GM18909 (cell line): ENCODE measurements at regions not wholly inside any gene's neighbourhood (a gene's known extent, or its start where the extent isn't known, plus 50 kb on each side); places are given as distances from the start of the nearest gene placed in this dataset.
"Not testable (repeated sequence)": the region's sequence is repeated elsewhere in the genome, so short reads cannot be mapped to it uniquely, and the experiment has no call there.

ENCODE experiments used
- ATAC-seq: cut with Tn5 transposase; IDR thresholded peaks from one replicate; pipeline ENCODE4 v1.9.1; 2021; ENCODE audit warnings: mild to moderate bottlenecking; ENCODE audit not compliant: unreplicated experiment, poor library complexity

DNA sequence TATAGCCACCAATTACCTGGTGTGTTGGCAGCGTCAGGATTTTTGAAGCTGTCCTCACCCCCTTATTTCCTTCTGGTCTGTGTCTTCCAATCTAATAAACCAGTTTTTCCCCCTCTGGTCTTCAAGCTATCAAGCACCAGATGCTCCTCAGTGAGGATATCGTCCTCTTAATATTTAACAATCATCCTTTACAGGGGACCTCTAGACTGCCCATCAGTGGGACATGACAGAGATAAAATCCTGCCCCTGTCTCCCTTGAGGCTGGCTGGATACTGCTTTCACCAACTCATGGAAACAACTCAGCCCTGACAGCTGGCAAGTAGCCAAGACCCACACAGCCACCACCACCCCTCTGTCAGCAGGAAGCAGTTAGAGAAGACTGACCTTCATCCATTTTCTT, 421.0 kb upstream of the API5 start:
- no peak for ATAC-seq

DNA sequence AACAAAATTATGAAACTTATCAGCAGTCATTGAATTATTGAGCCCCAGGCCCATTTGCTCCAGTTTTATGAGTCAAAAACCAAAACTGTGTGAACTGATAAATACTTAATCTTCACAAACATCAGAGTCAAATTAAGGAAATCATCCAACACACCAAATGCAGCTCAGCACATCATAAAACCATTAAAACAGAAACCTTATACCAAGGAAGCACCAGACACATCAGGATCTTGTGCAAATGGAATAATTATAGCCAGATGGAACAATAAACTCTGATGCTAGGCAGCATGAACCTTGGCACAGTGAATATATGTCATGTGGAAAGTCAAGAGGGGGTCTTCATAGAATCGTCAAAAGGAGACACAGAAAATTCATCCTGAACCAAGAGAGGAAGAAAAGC, 410.7 kb upstream of the API5 start:
- no peak for ATAC-seq

DNA sequence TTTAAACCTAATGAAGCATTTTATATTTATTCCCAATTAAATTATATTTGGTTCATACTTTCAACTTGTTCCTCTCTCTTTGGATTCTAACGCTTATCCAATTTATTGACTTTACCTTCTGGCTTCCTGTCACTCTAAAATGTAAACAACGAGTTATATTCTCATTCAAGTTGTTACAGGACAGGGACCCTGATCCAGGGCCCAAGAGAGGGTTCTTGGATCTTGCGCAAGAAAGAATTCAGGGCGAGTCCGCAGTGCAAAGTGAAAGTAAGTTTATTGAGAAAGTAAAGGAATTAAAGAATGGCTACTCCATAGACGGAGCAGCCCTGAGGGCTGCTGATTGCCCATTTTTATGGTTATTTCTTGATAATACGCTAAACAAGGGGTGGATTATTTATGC, 405.6 kb upstream of the API5 start:
- no peak for ATAC-seq

DNA sequence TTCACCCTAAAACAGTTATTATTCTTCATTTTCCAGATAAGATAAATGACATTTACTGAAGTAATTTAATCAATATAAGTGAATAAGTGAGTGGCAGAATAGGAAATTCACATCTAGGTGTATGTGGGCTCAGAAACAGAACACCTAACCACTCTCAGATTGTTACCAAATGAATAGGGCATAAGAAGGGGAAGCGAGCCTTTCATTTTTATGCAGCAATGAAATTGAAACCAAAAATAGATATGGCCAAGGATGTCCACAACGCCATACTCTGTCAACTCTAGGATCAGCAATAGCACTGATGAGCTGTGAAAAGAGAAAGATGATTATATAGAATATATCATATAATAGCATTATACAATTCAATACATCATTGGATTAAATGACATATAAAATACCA, 398.1 kb upstream of the API5 start:
- ATAC-seq = no peak

DNA sequence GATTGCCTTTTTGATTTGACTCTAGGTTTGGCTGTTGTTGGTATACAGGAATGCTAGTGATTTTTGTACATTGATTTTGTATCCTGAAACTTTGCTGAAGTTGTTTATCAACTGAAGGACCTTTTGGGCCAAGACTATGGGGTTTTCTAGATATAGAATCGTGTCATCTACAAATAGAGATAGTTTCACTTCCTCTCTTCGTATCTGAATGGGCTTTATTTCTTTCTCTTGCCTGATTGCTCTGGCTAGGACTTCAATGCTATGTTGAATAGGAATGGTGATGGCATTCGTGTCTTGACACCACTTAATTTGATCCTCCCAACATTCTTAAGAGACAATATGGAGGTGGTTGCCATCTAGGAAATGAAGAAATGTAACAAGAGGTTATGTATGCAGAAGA, 388.1 kb upstream of the API5 start:
- no peak for ATAC-seq

DNA sequence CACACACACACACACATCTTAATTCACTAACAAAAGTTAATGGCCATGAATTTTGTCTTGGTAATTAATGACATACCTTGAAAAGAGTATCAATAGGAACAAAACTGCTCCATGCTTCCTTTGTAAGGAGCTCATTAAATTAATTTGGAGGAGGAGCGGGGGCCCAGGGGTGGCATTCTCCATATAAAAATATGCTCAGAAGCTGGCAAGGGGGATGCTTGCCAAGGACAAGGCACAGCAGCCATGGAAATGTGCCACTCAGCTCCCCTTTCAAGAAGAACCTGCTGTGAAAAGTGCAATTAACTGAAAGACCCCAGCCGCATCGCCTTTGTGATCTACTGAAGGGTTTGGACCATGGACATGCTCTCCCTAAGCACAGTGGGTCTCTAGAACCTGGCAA, 385.9 kb upstream of the API5 start:
- ATAC-seq = no peak

DNA sequence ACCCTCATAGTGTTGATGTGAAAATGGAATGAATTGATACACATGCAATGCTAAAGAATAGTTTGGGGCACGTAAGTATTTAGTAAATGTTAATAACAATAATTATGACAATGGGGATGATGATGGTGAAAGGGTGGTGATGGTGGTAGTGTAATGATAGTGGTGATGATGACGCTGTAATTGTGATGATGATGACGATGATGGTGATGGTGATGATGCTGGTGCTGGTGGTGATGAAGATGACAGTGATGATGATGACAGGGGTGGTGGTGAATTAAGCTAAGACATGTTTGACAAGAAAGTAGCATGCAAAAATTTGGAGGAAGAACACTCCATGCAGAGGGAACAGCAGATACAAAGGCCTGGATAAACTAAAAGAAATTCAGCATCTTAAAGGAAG, 364.4 kb upstream of the API5 start:
- ATAC-seq = no peak

DNA sequence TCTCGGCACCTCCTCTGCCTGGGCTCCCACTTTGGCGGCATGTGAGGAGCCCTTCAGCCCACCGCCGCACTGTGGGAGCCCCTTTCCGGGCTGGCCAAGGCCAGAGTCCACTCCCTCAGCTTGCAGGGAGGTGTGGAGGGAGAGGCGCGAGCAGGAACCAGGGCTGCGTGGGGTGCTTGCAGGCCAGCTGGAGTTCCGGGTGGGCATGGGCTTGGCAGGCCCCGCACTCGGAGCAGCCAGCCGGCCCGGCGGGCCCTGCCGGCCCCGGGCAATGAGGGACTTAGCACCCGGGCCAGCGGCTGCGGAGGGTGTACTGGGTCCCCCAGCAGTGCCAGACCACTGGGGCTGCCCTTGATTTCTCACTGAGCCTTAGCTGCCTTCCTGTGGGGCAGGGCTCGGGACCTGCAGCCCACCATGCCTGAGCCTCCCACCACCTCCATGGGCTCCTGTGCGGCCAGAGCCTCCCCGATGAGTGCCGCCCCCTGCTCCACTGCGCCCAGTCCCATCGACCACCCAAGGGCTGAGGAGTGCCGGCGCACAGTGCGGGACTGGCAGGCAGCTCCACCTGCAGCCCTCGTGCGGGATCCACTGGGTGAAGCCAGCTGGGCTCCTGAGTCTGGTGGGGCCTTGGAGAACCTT, 361.9 kb upstream of the API5 start:
- not testable (repeated sequence) for ATAC-seq

DNA sequence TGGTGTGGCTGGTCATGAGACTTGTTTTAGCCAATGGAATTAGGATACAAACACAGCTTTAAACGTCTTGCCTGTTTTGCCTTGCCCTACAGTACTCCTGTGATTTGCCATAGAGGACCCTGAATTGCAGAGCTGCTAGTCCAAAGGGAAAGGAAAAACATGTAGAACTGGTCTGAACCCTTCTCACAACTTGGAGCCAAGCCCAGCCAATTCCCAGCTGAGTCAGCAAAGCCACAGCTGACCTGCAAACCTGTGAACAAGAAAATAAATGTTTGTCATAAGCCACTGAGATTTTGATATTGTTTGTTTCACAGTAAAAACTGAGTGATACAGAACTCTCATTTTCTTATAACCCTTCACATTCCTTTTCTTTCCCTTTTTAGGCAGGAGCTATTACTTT, 360.5 kb upstream of the API5 start:
- ATAC-seq = no peak

DNA sequence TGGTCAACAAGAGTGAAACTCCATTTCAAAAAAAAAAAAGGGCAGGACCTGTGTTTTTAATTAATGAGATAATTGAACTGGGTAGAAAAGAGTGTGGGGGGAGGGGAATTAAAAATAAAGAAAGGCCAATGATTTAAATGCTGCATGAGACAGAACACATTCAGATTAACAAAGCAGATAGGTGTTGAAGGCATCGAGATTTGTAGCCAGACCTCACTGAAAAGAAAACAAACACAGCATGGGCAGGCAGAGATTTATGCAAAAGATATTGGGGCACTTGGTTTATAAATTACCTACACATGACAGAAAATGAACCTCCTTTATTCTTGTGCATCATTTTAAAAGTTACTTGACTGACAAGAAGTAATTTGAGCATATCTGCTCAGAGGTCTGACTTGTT, 354.0 kb upstream of the API5 start:
- no peak for ATAC-seq

DNA sequence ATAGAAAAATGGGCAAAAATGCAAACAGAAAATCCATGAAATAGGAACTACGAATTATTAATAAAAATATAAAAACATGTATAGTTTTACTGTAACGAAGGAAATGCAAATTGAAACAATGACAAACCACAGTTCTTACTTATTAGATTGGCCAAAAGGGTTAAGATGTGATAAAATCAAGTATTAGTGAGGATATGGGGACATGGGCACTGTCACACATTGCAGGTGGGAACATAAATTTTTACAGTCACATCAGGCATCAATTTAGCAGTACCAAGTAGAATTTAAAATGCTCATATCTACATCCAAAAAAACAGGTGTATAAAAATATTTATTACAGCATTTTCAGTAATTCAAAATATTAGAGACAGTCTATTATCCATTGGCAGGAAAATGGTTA, 353.2 kb upstream of the API5 start:
- ATAC-seq = no peak

DNA sequence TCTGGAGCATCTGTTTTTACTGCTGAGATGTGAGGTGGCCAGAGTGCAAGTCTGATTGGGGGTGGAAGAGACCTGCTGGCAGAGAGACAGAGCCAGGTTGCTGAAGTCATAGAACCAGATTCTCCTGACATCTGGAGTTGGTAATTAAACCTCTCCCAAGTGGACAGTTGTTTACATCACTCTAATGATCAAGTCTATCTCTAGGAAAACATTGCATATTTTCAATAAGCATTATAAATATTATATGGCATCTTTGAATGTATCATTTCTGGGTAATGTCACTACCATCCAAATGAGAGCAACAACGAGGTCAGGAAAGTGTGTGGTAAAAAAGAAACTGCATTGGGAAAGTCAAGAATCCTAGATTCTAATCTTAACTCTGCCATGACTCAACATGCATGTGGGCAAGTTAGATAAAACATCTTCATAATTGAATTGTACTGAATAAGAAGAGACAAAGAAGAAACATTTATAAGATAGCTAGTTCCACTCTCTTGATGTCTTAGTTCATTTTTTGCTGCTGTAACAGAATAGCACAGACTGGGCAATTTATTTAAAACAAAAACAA, 351.2 kb upstream of the API5 start:
- no peak for ATAC-seq

DNA sequence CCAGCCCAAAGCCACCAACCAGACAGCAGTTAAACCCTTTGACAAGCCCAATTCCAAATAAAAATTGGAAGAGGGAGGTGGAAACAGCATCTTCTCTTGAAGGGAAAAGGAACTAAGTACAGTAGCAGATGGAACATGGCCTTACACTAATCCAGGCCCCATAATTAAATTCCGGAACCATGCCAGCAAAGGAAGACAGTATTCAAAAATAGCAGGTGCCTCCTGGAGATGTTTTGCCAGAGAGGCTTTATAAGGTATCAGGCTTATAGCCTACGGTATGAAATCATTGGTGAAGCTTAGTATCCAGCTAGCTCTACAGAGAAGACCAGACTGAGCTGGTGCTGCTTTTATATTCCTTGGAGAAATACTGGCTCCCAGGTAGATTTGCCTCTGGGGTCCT, 344.1 kb upstream of the API5 start:
- no peak for ATAC-seq

DNA sequence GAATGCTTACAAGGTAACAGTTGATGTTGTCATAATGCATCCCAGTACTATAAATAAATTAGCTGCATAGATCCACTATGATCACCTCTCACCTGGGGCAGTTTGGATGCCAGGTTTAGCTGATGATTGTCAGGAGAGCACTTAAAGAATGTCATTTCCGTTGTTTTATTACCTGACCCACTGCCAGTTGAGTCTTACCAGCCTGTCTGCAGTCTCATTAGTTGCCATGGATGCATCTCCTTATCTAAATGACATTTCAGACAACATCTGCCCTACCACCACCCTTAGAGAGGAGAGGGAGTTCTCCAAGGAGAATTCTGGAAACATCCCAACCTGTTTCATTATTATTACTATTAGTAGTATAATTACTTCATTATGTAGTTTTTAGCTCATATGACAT, 339.1 kb upstream of the API5 start:
- no peak for ATAC-seq

DNA sequence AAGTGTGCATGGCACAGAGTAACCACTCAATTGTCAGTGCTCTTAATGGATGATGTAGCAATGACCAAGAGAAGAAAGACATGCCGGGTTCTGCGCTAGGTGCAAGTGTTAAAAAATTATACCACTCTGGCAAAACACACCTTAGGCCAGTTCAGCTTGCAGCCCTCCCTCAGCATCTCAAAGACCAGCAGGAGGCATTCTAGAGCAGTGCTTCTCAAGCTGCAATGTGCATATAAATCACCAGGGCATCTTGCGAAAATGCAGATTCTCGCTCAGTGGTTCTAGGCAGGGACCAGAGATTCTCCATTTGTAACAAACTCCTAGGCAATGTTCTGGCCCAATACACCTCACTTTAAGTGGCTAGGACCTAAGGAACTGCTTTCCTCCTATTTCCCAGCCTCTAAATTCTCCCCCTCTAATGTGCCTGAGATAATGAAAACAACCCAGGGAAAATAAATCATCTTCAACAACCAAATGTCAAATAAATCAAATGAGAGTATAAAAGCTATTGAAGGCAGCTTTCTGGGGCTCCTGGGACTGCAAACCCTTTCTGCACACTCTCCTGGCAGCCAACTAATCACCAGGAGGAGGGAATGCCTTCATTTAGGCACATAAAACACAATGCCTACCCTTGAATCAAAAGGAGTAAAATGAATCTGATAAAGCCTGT, 337.2 kb upstream of the API5 start:
- ATAC-seq = no peak

DNA sequence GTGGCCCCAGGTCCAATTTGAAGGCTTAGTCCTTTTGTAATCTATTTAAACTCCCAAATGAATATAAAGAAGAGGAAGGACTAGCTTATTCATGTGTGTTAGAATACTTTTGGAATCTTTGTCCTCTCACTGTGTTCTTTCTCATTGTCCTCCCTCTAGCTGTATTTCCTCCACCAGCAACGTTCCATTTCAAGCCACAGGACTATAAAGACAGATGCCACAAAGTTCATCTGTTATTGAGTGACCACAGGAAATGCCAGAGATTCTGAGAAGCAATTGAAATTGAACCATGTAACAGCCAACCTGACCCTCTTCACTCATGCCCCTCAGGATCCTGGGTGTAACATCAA, 336.6 kb upstream of the API5 start:
- ATAC-seq = no peak

DNA sequence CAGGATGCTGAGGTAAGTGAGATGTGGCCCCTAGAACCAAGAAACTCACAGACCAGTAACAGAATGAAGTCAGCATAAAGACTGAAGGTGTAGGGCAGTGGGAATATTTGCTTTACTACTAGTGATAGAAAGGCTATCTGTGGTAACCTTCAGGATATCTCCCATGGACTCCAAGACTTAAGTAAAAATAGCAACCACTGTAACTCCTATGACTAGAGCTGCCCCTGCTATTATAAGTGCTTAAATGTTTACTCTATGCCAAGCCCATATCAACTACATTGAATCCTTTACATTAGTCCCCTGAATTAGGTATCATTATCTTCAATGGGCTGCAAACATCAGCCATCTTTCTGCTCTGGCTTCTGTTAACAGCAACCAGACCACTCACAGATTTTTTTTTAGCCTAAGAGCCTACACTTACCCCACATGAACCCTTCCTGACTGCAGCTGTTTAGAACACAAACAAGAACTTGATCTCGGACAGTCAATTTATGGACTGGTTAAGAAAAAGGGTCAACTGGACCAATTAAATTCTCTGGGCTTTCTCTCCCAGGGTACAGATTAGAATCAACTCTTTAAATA, 335.1 kb upstream of the API5 start:
- no peak for ATAC-seq

DNA sequence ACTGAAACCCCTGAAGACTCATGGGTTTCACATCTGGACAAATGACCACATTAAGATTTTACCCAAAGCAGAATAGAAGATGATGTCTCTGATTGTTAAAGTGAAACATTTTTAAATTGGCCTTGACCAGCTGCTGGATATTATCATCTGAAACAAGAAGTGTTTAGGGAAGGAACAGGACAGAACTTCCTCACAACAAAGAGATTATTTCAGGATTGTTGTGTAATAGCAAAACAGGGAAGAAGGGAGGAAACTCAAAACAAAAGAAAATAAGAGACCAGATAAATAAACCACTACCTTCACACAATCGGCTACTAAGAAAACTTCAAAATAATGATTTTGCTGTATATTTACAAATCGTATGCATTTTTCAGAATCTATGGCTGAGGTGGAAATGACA, 319.2 kb upstream of the API5 start:
- no peak for ATAC-seq

DNA sequence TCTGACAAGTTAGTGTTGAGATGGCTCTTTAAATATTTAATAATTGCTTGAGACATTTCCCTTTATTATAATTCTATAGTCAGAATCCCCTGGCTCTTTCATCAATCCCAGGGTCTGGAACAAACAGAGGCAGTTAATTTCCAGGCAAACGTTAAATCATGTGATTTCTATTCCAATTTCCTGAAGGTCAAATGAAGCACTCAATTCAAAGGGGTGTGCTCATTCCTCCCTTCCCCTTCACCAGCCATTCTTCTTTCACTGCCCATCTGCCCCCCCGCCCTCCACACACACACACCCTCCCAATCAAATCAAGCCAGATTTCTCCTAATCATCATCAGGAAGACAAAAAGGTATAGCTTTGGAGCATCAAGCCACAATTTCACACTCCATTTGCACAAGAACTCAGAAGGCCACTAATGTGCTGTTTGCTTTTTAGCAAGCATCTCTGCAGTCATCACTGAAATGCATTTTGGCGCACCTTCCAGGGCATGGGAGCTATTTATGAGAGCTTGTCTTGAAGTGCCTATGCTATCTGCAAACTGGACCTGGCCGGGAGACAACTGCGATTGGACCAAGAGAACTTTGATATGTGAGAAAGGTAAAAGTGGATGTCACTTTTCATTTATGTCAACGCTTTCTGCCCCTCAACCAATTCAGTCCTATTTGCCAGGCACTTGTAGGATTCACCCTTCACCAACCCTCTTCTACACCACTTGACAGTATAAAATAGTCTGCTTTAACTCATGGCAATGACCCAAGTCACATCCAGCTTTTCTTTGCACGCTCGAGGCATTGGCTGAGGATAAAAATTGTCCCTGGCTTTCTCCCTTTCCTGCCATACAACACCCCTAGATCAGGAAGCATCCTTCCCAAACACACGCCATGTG, 315.1 kb upstream of the API5 start:
- no peak for ATAC-seq

DNA sequence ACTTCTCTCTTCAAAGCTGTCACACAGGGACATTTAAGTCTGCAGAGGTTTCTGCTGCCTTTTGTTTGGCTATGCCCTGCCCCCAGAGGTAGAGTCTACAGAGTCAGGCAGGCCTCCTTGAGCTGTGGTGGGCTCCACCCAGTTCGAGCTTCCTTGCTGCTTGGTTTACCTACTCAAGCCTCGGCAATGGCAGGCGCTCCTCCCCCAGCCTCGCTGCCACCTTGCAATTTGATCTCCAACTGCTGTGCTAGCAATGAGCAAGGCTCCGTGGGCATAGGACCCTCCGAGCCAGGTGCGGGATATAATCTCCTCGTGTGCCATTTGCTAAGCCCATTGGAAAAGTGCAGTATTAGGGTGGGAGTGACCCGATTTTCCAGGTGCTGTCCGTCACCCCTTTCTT, 306.9 kb upstream of the API5 start:
- not testable (repeated sequence) for ATAC-seq

DNA sequence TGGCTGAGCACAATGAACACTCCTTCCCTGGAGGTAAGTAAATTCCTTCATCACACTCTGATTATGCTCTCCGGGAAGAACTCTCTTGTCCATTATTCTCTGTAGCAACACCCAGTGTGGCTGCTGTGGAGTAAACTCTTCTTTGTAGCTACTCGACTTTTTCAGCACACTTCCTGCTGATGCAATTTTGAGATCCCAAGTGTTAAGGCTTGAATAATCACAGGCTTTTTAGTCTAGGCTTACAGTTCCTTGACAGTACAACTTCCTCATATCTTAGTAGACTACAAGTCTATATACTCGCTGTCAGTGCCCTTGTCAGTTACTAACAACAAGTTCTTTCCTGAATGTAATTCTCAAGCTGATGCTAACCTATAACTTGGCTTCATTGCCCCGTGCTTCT, 301.8 kb upstream of the API5 start:
- ATAC-seq = no peak
